ENCODE measurements at regions not wholly inside any gene's neighbourhood (a gene's known extent, or its start where the extent isn't known, plus 50 kb on each side); places are given as distances from the start of the nearest gene placed in this dataset.

- Histone ChIP-seq H3K4me1 (no peaks in the 10 kb centered on the region), H3K36me3 (ENCODE audit: insufficient read depth in 1 of 2, low read depth in 1 of 2) (no peaks in the 10 kb centered on the region), H3K27ac (no peak overlapping the region), H3K4me3 (no peak overlapping the region), H3K27me3 (ENCODE audit: insufficient read depth in 3 of 3, low read length in 2 of 3) (no peaks in the 10 kb centered on the region), H3K9me3 (no peaks in the 10 kb centered on the region)
- no peak for TF ChIP-seq CTCF (IDR thresholded peaks at IDR 0.05)
- WGBS, 3 donors: 93 to 95% (median 93%) methylated on average over 4 of the region's 4 CpGs
- no peak for DNase-seq
- no peak for ATAC-seq
- intact Hi-C loops (cut with DNase I): no loop called here
These were observed 496.4 kb downstream of the FOXO1 start for GRCh38 chr13:40170091-40170490.

- DNase-seq: no peak
- WGBS, 3 donors: 93 to 98% (median 97%) methylated on average over 3 of the region's 3 CpGs
- Histone ChIP-seq H3K27me3 (ENCODE audit: insufficient read depth in 3 of 3, low read length in 2 of 3) (no peaks in the 10 kb centered on the region), H3K36me3 (ENCODE audit: insufficient read depth in 1 of 2, low read depth in 1 of 2) (no peaks in the 10 kb centered on the region), H3K27ac (no peak overlapping the region), H3K9me3 (no peaks in the 10 kb centered on the region), H3K4me3 (no peak overlapping the region), H3K4me1 (no peaks in the 10 kb centered on the region)
- TF ChIP-seq CTCF (IDR thresholded peaks at IDR 0.05): no peak
- intact Hi-C loops (cut with DNase I): no loop called here
- peak in 3 of 4 donors; percentile 60 to 81 (median 69) for ATAC-seq
These were observed 495.5 kb downstream of the FOXO1 start for GRCh38 chr13:40170982-40171381.

GRCh38 chr13:40171566-40171965, 494.9 kb downstream of the FOXO1 start:
- WGBS, 3 donors: 93 to 97% (median 96%) methylated on average over 2 of the region's 2 CpGs
- Histone ChIP-seq H3K9me3 (no peaks in the 10 kb centered on the region), H3K36me3 (ENCODE audit: insufficient read depth in 1 of 2, low read depth in 1 of 2) (no peaks in the 10 kb centered on the region), H3K27me3 (ENCODE audit: insufficient read depth in 3 of 3, low read length in 2 of 3) (no peaks in the 10 kb centered on the region), H3K27ac (no peak overlapping the region), H3K4me1 (no peaks in the 10 kb centered on the region), H3K4me3 (no peak overlapping the region)
- intact Hi-C loops (cut with DNase I): no loop called here
- TF ChIP-seq CTCF (IDR thresholded peaks at IDR 0.05): no peak
- DNase-seq: no peak
- no peak for ATAC-seq

DNA sequence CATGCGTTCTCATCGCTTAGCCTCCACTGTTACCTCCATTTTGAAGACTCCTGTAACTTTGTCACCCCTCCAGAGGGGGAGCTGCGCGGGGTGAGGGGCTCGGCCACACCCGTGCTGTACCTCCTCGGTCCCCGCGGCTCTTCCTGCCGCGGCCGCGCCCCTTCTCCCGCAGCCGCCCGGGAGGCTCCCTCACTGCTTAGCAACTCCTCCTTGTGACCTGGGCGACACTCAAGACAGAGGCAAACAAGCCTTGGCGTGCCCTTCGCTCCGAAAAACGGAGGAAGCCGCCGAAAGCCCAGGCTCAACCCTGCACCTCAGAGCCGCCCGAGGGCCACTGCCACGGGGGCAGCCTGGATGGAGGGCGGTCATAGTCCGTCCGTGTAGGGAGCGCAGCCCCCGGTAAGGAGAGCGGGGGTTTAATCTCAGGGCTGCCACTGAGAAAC, 494.3 kb downstream of the FOXO1 start:
- 62 to 70% (median 68%) methylated on average over 31 to 32 of the region's 32 CpGs for WGBS, 3 donors
- intact Hi-C loops (cut with DNase I): no loop called here
- no peak for DNase-seq
- TF ChIP-seq CTCF (IDR thresholded peaks at IDR 0.05): no peak
- peak in 1 of 4 donors; percentile 7 for ATAC-seq
- H3K9me3 ChIP-seq: no peaks in the 10 kb centered on the region
- no peaks in the 10 kb centered on the region for H3K27me3 ChIP-seq (ENCODE audit: insufficient read depth in 3 of 3, low read length in 2 of 3)
- no peaks in the 10 kb centered on the region for H3K4me1 ChIP-seq
- H3K27ac ChIP-seq: no peak overlapping the region
- H3K4me3 ChIP-seq: no peak overlapping the region
- H3K36me3 ChIP-seq (ENCODE audit: insufficient read depth in 1 of 2, low read depth in 1 of 2): peaks cover 0 to under 1% of the 10 kb centered on the region in 2 donors

DNA sequence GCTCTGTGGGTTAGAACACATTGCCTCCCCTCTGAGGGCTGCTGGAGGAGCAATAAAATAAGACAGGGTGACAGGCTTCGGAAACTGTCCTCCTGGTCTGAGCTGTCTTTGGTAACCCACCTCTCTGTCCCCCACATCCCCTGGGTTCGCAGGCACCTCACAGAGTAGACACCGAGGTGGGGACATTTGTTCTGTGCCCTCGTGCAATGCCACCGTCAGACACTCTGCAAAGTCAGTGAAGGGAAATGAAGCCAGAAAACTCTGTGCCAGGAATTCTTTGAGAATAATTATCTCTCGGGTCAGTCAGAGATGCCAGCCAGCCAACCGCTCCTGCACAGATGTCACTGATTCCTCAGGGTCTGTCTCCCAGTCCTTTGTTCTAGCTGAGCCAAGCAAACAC, 493.6 kb downstream of the FOXO1 start:
- 25 to 40% (median 35%) methylated on average over 7 of the region's 7 CpGs for WGBS, 3 donors
- DNase-seq (no peak), ATAC-seq (peak; percentile 25 to 70 (median 54))
- no peak overlapping the region for H3K4me3 ChIP-seq
- no peak overlapping the region for H3K27ac ChIP-seq
- H3K4me1 ChIP-seq: no peaks in the 10 kb centered on the region
- peaks cover 0 to 3% of the 10 kb centered on the region in 2 donors for H3K36me3 ChIP-seq (ENCODE audit: insufficient read depth in 1 of 2, low read depth in 1 of 2)
- intact Hi-C loops (cut with DNase I): no loop called here
- no peak for TF ChIP-seq CTCF (IDR thresholded peaks at IDR 0.05)
- H3K27me3 ChIP-seq (ENCODE audit: insufficient read depth in 3 of 3, low read length in 2 of 3): no peaks in the 10 kb centered on the region
- H3K9me3 ChIP-seq: no peaks in the 10 kb centered on the region
